DMS53 treated with DMSO at 0.1 percent for 48 hours (cell line): ENCODE measurements at regions not wholly inside any gene's neighbourhood (a gene's known extent, or its start where the extent isn't known, plus 50 kb on each side); places are given as distances from the start of the nearest gene placed in this dataset.

Experiments used
- DNase-seq: peaks from one replicate; lab custom pipeline; 2025; ENCODE audit not compliant: unreplicated experiment; lab: John Stamatoyannopoulos, UW

DNA sequence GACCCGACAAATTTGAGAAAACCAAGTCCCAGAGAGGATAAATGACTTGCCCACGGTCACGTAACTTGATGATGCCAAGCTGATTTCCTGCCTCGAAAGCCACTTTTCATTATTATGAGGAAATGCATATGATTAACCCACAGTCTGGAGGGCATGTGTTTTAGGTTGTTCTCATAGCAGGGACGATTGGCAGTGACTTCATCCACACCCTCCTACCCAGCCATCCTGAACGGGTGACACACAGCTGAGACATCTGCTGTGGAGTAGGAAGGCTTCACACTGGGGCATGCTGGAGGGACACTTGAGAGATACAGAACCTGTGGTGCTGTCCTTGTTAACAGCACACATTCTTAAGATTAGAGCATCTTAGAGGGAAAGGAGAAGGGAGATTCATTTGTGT lies 65.4 kb upstream of the WDFY2 start:
- DNase-seq, result no peak

GRCh38 chr13:51519771-51520216 lies 64.5 kb upstream of the WDFY2 start:
- DNase-seq, result no peak

DNA sequence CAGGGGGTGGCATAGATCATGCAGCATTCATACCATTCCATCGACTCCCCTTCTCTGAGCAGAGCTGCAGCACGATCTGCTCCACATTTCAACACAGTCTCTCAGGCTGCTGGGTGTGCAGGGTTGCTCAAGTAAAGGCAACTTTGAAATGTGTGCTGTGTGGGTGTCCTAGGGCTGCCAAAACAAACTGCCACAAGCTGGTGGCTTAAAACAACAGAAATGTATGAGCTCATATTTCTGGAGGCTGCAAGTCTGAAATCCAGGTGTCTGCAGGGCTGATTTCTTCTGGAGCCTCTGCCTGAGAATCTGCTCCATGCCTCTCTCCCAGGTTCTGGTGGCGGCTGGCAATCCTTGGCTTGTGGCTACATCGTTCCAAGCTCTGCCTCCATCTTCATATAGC lies 63.7 kb upstream of the WDFY2 start:
- DNase-seq, result no peak

DNA sequence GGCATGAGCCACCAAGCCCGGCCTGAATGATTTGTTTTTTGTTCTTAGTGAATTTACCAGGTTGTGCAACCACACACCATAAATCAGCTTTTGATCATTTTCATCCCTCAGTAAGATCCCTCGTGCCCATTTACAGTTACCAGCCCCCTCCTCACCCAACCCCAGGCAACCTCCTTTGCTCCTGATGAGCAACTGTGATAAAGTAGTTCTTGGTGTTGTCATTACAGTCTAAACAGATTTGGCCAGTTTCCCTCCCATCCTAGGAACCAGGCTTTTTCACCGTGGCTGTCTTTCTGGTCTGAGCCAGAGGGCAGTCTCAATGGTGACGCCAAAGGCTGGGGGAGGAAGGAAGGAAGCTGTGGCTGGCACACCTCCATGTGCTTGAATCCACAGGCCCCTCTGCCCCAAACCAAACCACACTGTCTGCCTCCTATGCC lies 61.2 kb upstream of the WDFY2 start:
- DNase-seq, result no peak

DNA sequence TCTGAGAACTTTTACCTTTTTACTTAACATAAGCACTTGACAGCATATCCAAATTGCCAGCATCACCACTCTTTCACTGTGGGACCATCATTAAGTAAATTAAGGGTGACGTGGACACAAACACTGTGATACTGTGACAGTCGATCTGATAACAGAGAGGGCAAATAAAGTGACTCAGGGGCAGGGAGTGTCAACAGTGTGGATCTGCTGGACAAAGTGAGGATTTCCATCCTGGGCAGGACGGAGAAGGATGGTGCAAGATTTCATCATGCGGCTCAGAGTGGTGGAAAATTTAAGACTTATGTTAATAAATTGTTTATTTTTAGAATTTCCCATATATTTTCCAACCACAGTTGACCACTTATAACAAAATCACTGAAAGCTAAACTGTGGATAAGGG lies 60.0 kb upstream of the WDFY2 start:
- peak; percentile 82 for DNase-seq

GRCh38 chr13:51524829-51525566 lies 59.3 kb upstream of the WDFY2 start:
- no peak for DNase-seq

DNA sequence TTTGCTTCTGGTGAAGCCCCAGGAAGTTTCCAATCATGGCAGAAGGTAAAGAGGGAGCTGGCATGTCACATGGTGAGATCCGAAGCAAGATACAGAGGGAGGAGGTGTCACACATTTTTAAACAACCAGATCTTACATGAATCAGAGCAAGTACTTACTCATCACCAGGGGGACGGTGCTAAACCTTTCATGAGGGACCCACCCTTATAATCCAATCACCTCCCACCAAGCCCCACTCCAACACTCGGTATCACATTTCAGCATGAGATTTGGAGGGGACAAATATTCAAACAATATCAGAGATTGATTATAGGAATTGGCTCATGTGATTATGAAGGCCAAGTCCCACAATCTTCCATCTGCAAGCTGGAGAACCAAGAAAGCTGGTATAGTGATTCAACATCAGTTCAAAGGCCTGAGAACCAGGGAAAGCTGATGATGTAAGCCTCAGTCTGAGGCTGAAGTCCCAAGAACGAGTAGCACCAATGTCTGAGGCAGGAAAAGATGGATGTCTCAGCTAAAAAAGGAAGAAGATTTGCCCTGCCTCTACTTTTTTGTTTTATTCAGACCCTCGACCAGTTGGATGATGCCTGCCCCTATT lies 58.6 kb upstream of the WDFY2 start:
- no peak for DNase-seq

- DNase-seq, result no peak
These were observed 58.1 kb upstream of the WDFY2 start for GRCh38 chr13:51526202-51526601.

DNA sequence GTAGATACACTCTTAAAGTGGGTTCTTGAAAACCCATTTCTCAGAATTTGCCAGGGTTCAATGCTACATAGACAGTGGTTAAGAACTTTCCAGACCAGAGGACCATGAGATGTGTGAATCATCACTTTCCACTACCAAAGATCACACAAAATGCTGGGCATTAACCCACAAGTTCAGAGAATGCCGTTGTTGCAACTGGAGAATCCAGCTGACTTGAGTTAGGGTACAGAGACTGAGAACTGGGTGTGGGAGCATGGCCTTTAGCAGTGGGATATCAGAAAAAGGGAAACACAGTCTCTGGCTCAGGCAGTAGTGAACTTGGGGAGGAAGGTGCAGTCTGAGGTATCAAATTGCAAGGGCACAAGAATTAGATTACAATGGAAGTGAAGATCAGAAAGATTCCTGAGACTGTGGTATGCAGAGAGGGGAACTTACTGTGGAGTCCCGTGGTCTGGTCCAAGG lies 51.5 kb upstream of the WDFY2 start:
- no peak for DNase-seq

DNA sequence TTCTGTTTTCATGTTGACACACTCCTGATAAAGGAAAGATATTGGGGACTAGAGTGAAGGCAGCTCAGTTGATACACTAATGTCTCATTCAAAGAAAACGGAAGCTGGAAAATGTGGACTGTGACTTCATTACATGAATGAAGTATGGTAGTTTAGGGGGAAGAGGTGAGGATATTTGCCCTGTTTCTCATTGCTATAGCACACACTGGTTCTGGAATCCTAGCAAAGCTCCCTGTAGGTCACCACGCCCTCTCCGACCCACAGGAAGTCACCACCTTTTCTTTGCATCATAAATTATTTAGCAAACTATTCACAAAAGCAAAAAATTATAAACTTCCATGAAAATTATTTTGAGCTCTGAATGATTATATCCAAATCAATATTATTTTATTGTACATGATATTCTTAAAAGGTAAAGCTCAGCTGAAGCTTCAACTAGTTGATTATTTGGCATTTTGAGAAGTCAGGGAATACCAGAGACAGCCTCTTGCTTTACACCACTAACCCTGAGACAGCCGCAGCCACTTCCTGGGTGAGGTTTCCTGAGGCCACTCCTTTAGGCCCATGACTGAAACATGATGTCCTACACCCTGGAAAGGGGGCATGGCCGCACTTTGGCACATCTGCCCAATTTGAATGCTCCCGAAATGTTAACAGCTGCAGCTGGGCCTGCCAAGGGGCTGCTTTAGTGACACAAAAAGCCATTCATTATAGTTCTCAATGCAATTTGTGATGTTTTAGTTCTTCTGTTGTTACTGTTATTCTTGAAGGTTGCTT lies 50.0 kb upstream of the WDFY2 start:
- no peak for DNase-seq
